PFSK-1 (cell line): ENCODE measurements at regions not wholly inside any gene's neighbourhood (a gene's known extent, or its start where the extent isn't known, plus 50 kb on each side); places are given as distances from the start of the nearest gene placed in this dataset.

Source experiments
- POLR2AphosphoS5 ChIP-seq: IDR thresholded peaks from 2 replicates; pipeline ENCODE4 v1.6.1; 2012; ENCODE audit warnings: low read depth, mild to moderate bottlenecking, control low read depth, low read length, moderate library complexity
- REST ChIP-seq, 2 experiments: IDR thresholded peaks; 2 replicates each; pipeline versions ENCODE4 v1.6.1 to v1.8.0; 2011 to 2012; ENCODE audit warnings: low read depth in 2 of 2, low read length in 2 of 2, control low read depth in 1 of 2, inconsistent platforms in 1 of 2, mild to moderate bottlenecking in 1 of 2, moderate library complexity in 1 of 2; ENCODE audit not compliant: insufficient read depth in 1 of 2
- TAF1 ChIP-seq: IDR thresholded peaks from 2 replicates; pipeline ENCODE4 v1.6.1; 2012; ENCODE audit warnings: low read length, control low read depth, borderline replicate concordance; ENCODE audit not compliant: insufficient read depth

GRCh38 chr1:201713086-201713810 is 115.7 kb upstream of the IPO9 start:
- TF ChIP-seq REST (IDR thresholded peaks at IDR 0.05; ENCODE audit: insufficient read depth in 1 of 2, low read depth in 2 of 2, low read length in 2 of 2) (peak in 1 of 2 experiments; percentile 50; a peak in 1 of 4 replicates), POLR2AphosphoS5 (no peak), TAF1 (no peak; the same call in 1 of the 2 replicates)
